ENCODE measurements at regions not wholly inside any gene's neighbourhood (a gene's known extent, or its start where the extent isn't known, plus 50 kb on each side); places are given as distances from the start of the nearest gene placed in this dataset.
"Not testable (repeated sequence)": the region's sequence is repeated elsewhere in the genome, so short reads cannot be mapped to it uniquely, and the experiment has no call there.

- H3K27ac ChIP-seq (ENCODE audit: low read depth, low read length), result no peak overlapping the region
- H3K9me3 ChIP-seq (ENCODE audit: control insufficient read depth, insufficient read depth, low read length), result no peaks in the 10 kb centered on the region
- no peaks in the 10 kb centered on the region for H3K27me3 ChIP-seq (ENCODE audit: control insufficient read depth, insufficient read depth, low read length)
- H3K9ac ChIP-seq (ENCODE audit: low read depth, low read length), result no peak overlapping the region
- H3K36me3 ChIP-seq (ENCODE audit: control insufficient read depth, insufficient read depth, low read length), result no peaks in the 10 kb centered on the region
- no peak overlapping the region for H3K4me3 ChIP-seq (ENCODE audit: low read depth, low read length)
- H3K4me1 ChIP-seq (ENCODE audit: control insufficient read depth, insufficient read depth, low read length), result no peaks in the 10 kb centered on the region
Observed at GRCh38 chr1:173328961-173329360, 121.8 kb upstream of the TNFSF4 start.

GRCh38 chr1:173329726-173330125, 122.6 kb upstream of the TNFSF4 start:
- no peak overlapping the region for H3K27ac ChIP-seq (ENCODE audit: low read depth, low read length)
- H3K4me1 ChIP-seq (ENCODE audit: control insufficient read depth, insufficient read depth, low read length), result no peaks in the 10 kb centered on the region
- H3K36me3 ChIP-seq (ENCODE audit: control insufficient read depth, insufficient read depth, low read length), result no peaks in the 10 kb centered on the region
- no peaks in the 10 kb centered on the region for H3K27me3 ChIP-seq (ENCODE audit: control insufficient read depth, insufficient read depth, low read length)
- H3K9ac ChIP-seq (ENCODE audit: low read depth, low read length), result no peak overlapping the region
- no peaks in the 10 kb centered on the region for H3K9me3 ChIP-seq (ENCODE audit: control insufficient read depth, insufficient read depth, low read length)
- H3K4me3 ChIP-seq (ENCODE audit: low read depth, low read length), result no peak overlapping the region

- Histone ChIP-seq H3K9ac (ENCODE audit: low read depth, low read length) (no peak overlapping the region), H3K4me3 (ENCODE audit: low read depth, low read length) (no peak overlapping the region), H3K36me3 (ENCODE audit: control insufficient read depth, insufficient read depth, low read length) (no peaks in the 10 kb centered on the region), H3K27me3 (ENCODE audit: control insufficient read depth, insufficient read depth, low read length) (no peaks in the 10 kb centered on the region), H3K27ac (ENCODE audit: low read depth, low read length) (no peak overlapping the region), H3K9me3 (ENCODE audit: control insufficient read depth, insufficient read depth, low read length) (no peaks in the 10 kb centered on the region), H3K4me1 (ENCODE audit: control insufficient read depth, insufficient read depth, low read length) (no peaks in the 10 kb centered on the region)
Observed at GRCh38 chr1:173330149-173330951, 123.2 kb upstream of the TNFSF4 start.

- H3K9ac ChIP-seq (ENCODE audit: low read depth, low read length); H3K27ac ChIP-seq (ENCODE audit: low read depth, low read length); H3K4me1 ChIP-seq (ENCODE audit: control insufficient read depth, insufficient read depth, low read length); H3K9me3 ChIP-seq (ENCODE audit: control insufficient read depth, insufficient read depth, low read length); H3K4me3 ChIP-seq (ENCODE audit: low read depth, low read length); H3K36me3 ChIP-seq (ENCODE audit: control insufficient read depth, insufficient read depth, low read length); H3K27me3 ChIP-seq (ENCODE audit: control insufficient read depth, insufficient read depth, low read length): not testable (repeated sequence)
Observed at GRCh38 chr1:173330952-173331548, 123.9 kb upstream of the TNFSF4 start.

GRCh38 chr1:173332026-173332425, 124.9 kb upstream of the TNFSF4 start:
- no peak overlapping the region for H3K4me3 ChIP-seq (ENCODE audit: low read depth, low read length)
- no peak overlapping the region for H3K27ac ChIP-seq (ENCODE audit: low read depth, low read length)
- H3K9ac ChIP-seq (ENCODE audit: low read depth, low read length), result no peak overlapping the region

GRCh38 chr1:173333581-173333980, 126.5 kb upstream of the TNFSF4 start:
- Histone ChIP-seq H3K36me3 (ENCODE audit: control insufficient read depth, insufficient read depth, low read length) (no peaks in the 10 kb centered on the region), H3K4me3 (ENCODE audit: low read depth, low read length) (no peak overlapping the region), H3K9ac (ENCODE audit: low read depth, low read length) (no peak overlapping the region), H3K4me1 (ENCODE audit: control insufficient read depth, insufficient read depth, low read length) (no peaks in the 10 kb centered on the region), H3K27ac (ENCODE audit: low read depth, low read length) (no peak overlapping the region), H3K9me3 (ENCODE audit: control insufficient read depth, insufficient read depth, low read length) (no peaks in the 10 kb centered on the region), H3K27me3 (ENCODE audit: control insufficient read depth, insufficient read depth, low read length) (no peaks in the 10 kb centered on the region)

More at GRCh38 chr1:173332026-173332425, 124.9 kb upstream of the TNFSF4 start:
- Histone ChIP-seq H3K9me3 (ENCODE audit: control insufficient read depth, insufficient read depth, low read length) (no peaks in the 10 kb centered on the region), H3K4me1 (ENCODE audit: control insufficient read depth, insufficient read depth, low read length) (no peaks in the 10 kb centered on the region), H3K27me3 (ENCODE audit: control insufficient read depth, insufficient read depth, low read length) (no peaks in the 10 kb centered on the region), H3K36me3 (ENCODE audit: control insufficient read depth, insufficient read depth, low read length) (no peaks in the 10 kb centered on the region)

- Histone ChIP-seq H3K36me3 (ENCODE audit: control insufficient read depth, insufficient read depth, low read length) (no peaks in the 10 kb centered on the region), H3K4me1 (ENCODE audit: control insufficient read depth, insufficient read depth, low read length) (no peaks in the 10 kb centered on the region), H3K9me3 (ENCODE audit: control insufficient read depth, insufficient read depth, low read length) (no peaks in the 10 kb centered on the region), H3K27me3 (ENCODE audit: control insufficient read depth, insufficient read depth, low read length) (no peaks in the 10 kb centered on the region), H3K9ac (ENCODE audit: low read depth, low read length) (no peak overlapping the region), H3K4me3 (ENCODE audit: low read depth, low read length) (no peak overlapping the region), H3K27ac (ENCODE audit: low read depth, low read length) (no peak overlapping the region)
Observed at GRCh38 chr1:173337126-173337525, 130.0 kb upstream of the TNFSF4 start.

GRCh38 chr1:173341307-173341706, 134.2 kb upstream of the TNFSF4 start:
- H3K27ac ChIP-seq (ENCODE audit: low read depth, low read length), result no peak overlapping the region
- H3K36me3 ChIP-seq (ENCODE audit: control insufficient read depth, insufficient read depth, low read length), result no peaks in the 10 kb centered on the region
- no peak overlapping the region for H3K9ac ChIP-seq (ENCODE audit: low read depth, low read length)
- H3K4me3 ChIP-seq (ENCODE audit: low read depth, low read length), result no peak overlapping the region
- H3K9me3 ChIP-seq (ENCODE audit: control insufficient read depth, insufficient read depth, low read length), result no peaks in the 10 kb centered on the region
- H3K27me3 ChIP-seq (ENCODE audit: control insufficient read depth, insufficient read depth, low read length), result no peaks in the 10 kb centered on the region
- H3K4me1 ChIP-seq (ENCODE audit: control insufficient read depth, insufficient read depth, low read length), result no peaks in the 10 kb centered on the region

- H3K27ac ChIP-seq (ENCODE audit: low read depth, low read length), result no peak overlapping the region
- no peaks in the 10 kb centered on the region for H3K9me3 ChIP-seq (ENCODE audit: control insufficient read depth, insufficient read depth, low read length)
- no peaks in the 10 kb centered on the region for H3K36me3 ChIP-seq (ENCODE audit: control insufficient read depth, insufficient read depth, low read length)
- no peak overlapping the region for H3K9ac ChIP-seq (ENCODE audit: low read depth, low read length)
- H3K4me3 ChIP-seq (ENCODE audit: low read depth, low read length), result no peak overlapping the region
- H3K27me3 ChIP-seq (ENCODE audit: control insufficient read depth, insufficient read depth, low read length), result no peaks in the 10 kb centered on the region
- no peaks in the 10 kb centered on the region for H3K4me1 ChIP-seq (ENCODE audit: control insufficient read depth, insufficient read depth, low read length)
Observed at GRCh38 chr1:173341971-173342370, 134.8 kb upstream of the TNFSF4 start.

- Histone ChIP-seq H3K36me3 (ENCODE audit: control insufficient read depth, insufficient read depth, low read length) (no peaks in the 10 kb centered on the region), H3K4me1 (ENCODE audit: control insufficient read depth, insufficient read depth, low read length) (no peaks in the 10 kb centered on the region), H3K27me3 (ENCODE audit: control insufficient read depth, insufficient read depth, low read length) (no peaks in the 10 kb centered on the region), H3K9me3 (ENCODE audit: control insufficient read depth, insufficient read depth, low read length) (no peaks in the 10 kb centered on the region), H3K27ac (ENCODE audit: low read depth, low read length) (no peak overlapping the region), H3K9ac (ENCODE audit: low read depth, low read length) (no peak overlapping the region), H3K4me3 (ENCODE audit: low read depth, low read length) (no peak overlapping the region)
Observed at GRCh38 chr1:173342736-173343135, 134.4 kb upstream of the PRDX6 start.

GRCh38 chr1:173344034-173344743, 132.9 kb upstream of the PRDX6 start:
- H3K36me3 ChIP-seq (ENCODE audit: control insufficient read depth, insufficient read depth, low read length), result no peaks in the 10 kb centered on the region
- H3K9ac ChIP-seq (ENCODE audit: low read depth, low read length), result no peak overlapping the region
- no peaks in the 10 kb centered on the region for H3K4me1 ChIP-seq (ENCODE audit: control insufficient read depth, insufficient read depth, low read length)
- H3K27ac ChIP-seq (ENCODE audit: low read depth, low read length), result no peak overlapping the region
- no peaks in the 10 kb centered on the region for H3K9me3 ChIP-seq (ENCODE audit: control insufficient read depth, insufficient read depth, low read length)
- H3K4me3 ChIP-seq (ENCODE audit: low read depth, low read length), result no peak overlapping the region
- no peaks in the 10 kb centered on the region for H3K27me3 ChIP-seq (ENCODE audit: control insufficient read depth, insufficient read depth, low read length)
